K562 (cell line): ENCODE measurements at regions not wholly inside any gene's neighbourhood (a gene's known extent, or its start where the extent isn't known, plus 50 kb on each side); places are given as distances from the start of the nearest gene placed in this dataset.

ENCODE experiments used
- ATAC-seq: fragments of 200-7000 bp; cut with Tn5 transposase; 3 replicates; pipeline ENCODE4 v1.9.1; 2020; ENCODE audit warnings: moderate library complexity
- BruUV-seq: library from RNA; stranded (reverse); fragments of 400-500 nt; replicated peaks from 2 replicates; lab custom pipeline; 2021; lab: Mats Ljungman, UMichigan
- CTCF ChIA-PET: fragments of 300-600 bp; formaldehyde crosslinking; extraction: SDS; loops from one replicate; lab custom pipeline; 2021; ENCODE audit warnings: low intra/inter-chr PET ratio; lab: Yijun Ruan, JAX
- POLR2A ChIA-PET: fragments of 300-600, 350-650 bp; sonication (Branson Sonifier 250); formaldehyde crosslinking; extraction: SDS; loops from one replicate; lab custom pipeline; 2021; ENCODE audit warnings: antibody characterized with exemption, inconsistent platforms; lab: Yijun Ruan, JAX
- DNase-seq, 4 experiments: peaks; one replicate each; pipeline versions ENCODE4 v3.0.0 to v3.0.0-alpha.2; 2011 to 2018; ENCODE audit warnings: low spot score in 3 of 4, mixed read lengths in 3 of 4; ENCODE audit errors: extremely low read depth in 1 of 4
- FAIRE-seq: peaks from 2 replicates; lab custom pipeline; 2011; peaks lifted over from hg19 to GRCh38; lab: Jason Lieb, UNC
- H2AFZ ChIP-seq: 2 replicates; pipeline ENCODE4 v1.6.0; 2011; ENCODE audit warnings: low read depth, low read length, control low read depth, inconsistent platforms
- H3K27ac ChIP-seq: fragments of 200-600 bp; 3 replicates; pipeline ENCODE4 v1.8.0; 2011; ENCODE audit warnings: low read depth, mild to moderate bottlenecking, control low read depth, inconsistent platforms, low read length, moderate library complexity, mixed read lengths; ENCODE audit errors: extremely low read depth
- H3K27me3 ChIP-seq, 2 experiments: fragments of 300-600 bp in 1 of 2; 2 replicates in 1 of 2; 3 replicates in 1 of 2; pipeline versions ENCODE4 v1.6.0 to v1.8.0; 2011; ENCODE audit warnings: inconsistent platforms in 2 of 2, low read length in 2 of 2, mild to moderate bottlenecking in 1 of 2, mixed read lengths in 1 of 2, moderate library complexity in 1 of 2; ENCODE audit not compliant: control insufficient read depth in 2 of 2, insufficient read depth in 2 of 2
- H3K36me3 ChIP-seq: fragments of 300-600 bp; 3 replicates; pipeline ENCODE4 v1.8.0; 2011; ENCODE audit warnings: mild to moderate bottlenecking, low read length, inconsistent platforms; ENCODE audit not compliant: control insufficient read depth, insufficient read depth
- H3K4me1 ChIP-seq, 2 experiments: fragments of 200-600 bp in 1 of 2; replicated peaks in 1 of 2; 2 replicates in 1 of 2; 3 replicates in 1 of 2; pipeline versions ENCODE4 v1.5.1 to v1.8.0; 2011; ENCODE audit warnings: inconsistent platforms in 2 of 2, low read length in 2 of 2, mild to moderate bottlenecking in 1 of 2, mixed read lengths in 1 of 2, moderate library complexity in 1 of 2; ENCODE audit not compliant: control insufficient read depth in 2 of 2, insufficient read depth in 2 of 2
- H3K4me2 ChIP-seq: 2 replicates; pipeline ENCODE4 v1.6.1; 2011; ENCODE audit warnings: low read length, control low read depth, inconsistent platforms, mixed read lengths; ENCODE audit not compliant: insufficient read depth
- H3K4me3 ChIP-seq: fragments of 200-600 bp; sonication (generic), shearing (Covaris generic); 2 replicates; pipeline ENCODE4 v1.5.1; 2016; ENCODE audit warnings: control low read depth, inconsistent platforms
- H3K79me2 ChIP-seq: fragments of 200-600 bp; 3 replicates; pipeline ENCODE4 v1.8.0; 2011; ENCODE audit warnings: low read length, inconsistent platforms; ENCODE audit not compliant: control insufficient read depth, insufficient read depth
- H3K9ac ChIP-seq, 2 experiments: 2 replicates each; pipeline versions ENCODE4 v1.6.0 to v1.6.1; 2011; ENCODE audit warnings: low read depth in 2 of 2, low read length in 2 of 2, control low read depth in 1 of 2, inconsistent platforms in 1 of 2, mild to moderate bottlenecking in 1 of 2, mixed read lengths in 1 of 2; ENCODE audit not compliant: insufficient read depth in 1 of 2
- H3K9me1 ChIP-seq: one replicate; pipeline ENCODE4 v1.6.0; 2011; ENCODE audit warnings: inconsistent platforms, mild to moderate bottlenecking, low read length, moderate library complexity; ENCODE audit not compliant: control insufficient read depth, insufficient read depth
- H3K9me3 ChIP-seq: replicated peaks from 2 replicates; pipeline ENCODE4 v1.5.1; 2011; ENCODE audit warnings: low read depth, low read length, inconsistent platforms; ENCODE audit not compliant: control insufficient read depth, insufficient read depth
- H4K20me1 ChIP-seq: replicated peaks from 2 replicates; pipeline ENCODE4 v1.6.1; 2011; ENCODE audit warnings: low read length, inconsistent platforms, mixed read lengths; ENCODE audit not compliant: control insufficient read depth, insufficient read depth
- ATF2 ChIP-seq: sonication (generic); formaldehyde crosslinking; IDR thresholded peaks from 2 replicates; pipeline ENCODE4 v1.8.1; 2022; ENCODE audit warnings: missing genetic modification reagents
- HDGF ChIP-seq: fragments of 450-650 bp; IDR thresholded peaks from 2 replicates; pipeline ENCODE4 v1.6.1; 2016
- NR2C2 ChIP-seq, 2 experiments: fragments of 200-800 bp in 1 of 2; sonication (Bioruptor generic) in 1 of 2; sonication (generic) in 1 of 2; formaldehyde crosslinking in 1 of 2; IDR thresholded peaks; 2 replicates each; pipeline versions ENCODE4 v1.6.1 to v1.8.0; 2016 to 2022; ENCODE audit warnings: mild to moderate bottlenecking in 1 of 2, missing compliant biosample characterization in 1 of 2, missing genetic modification characterization in 1 of 2, missing genetic modification reagents in 1 of 2
- WGBS: fragments of 100-300 bp; shearing (Covaris generic); methylation state at CpG from one replicate; pipeline ENCODE4 v1.1.6; 2016; ENCODE audit warnings: low coverage, mixed read lengths; ENCODE audit not compliant: insufficient coverage; ENCODE audit errors: missing lambda C conversion rate; 5-methylcytosine and 5-hydroxymethylcytosine counted together
- in situ Hi-C: fragments of 300-500 bp; cut with MboI; formaldehyde crosslinking; loops from 4 replicates; pipeline ENCODE4 v1.15.0; 2018; ENCODE audit warnings: inconsistent platforms, mixed read lengths
- intact Hi-C: fragments of 100-400 bp; cut with micrococcal nuclease; formaldehyde crosslinking; loops from 2 replicates; pipeline ENCODE4 v1.14.2; 2022

GRCh38 chr11:43558146-43558545, 122.4 kb upstream of the HSD17B12 start:
- TF ChIP-seq NR2C2 (CRISPR knock-in tag; IDR thresholded peaks at IDR 0.05) (no peak), NR2C2 (tag; IDR thresholded peaks at IDR 0.05) (0 out of 2 replicates have a peak, but pooled peaks have one; percentile 41), HDGF (no peak), ATF2 (CRISPR knock-in tag) (no peak)
- H3K4me2 ChIP-seq: no peak overlapping the region
- H3K9me3 ChIP-seq: no peaks in the 10 kb centered on the region
- intact Hi-C loops: loop anchor here (5.0 kb wide), 1 partner anchor 294 kb away; no protein-coding TSS in a partner anchor
- 5% methylated on average over 5 of the region's 5 CpGs for WGBS
- in situ Hi-C loops: no loop called here
- POLR2A ChIA-PET: interaction anchor here (0.7 kb wide), 1 partner anchor 128 kb away, joined by 3 read pairs; no protein-coding TSS in a partner anchor
- H3K9me1 ChIP-seq: no peaks in the 10 kb centered on the region
- H3K36me3 ChIP-seq: no peaks in the 10 kb centered on the region
- H2AFZ ChIP-seq: no peak overlapping the region
- no peak for DNase-seq
- H3K4me3 ChIP-seq: no peak overlapping the region
- CTCF ChIA-PET: interaction anchor here (0.6 kb wide), 1 partner anchor 247 kb away, joined by 3 read pairs; no protein-coding TSS in a partner anchor
- no TSS peak for BruUV-seq
- H3K79me2 ChIP-seq: no peaks in the 10 kb centered on the region
- H3K4me1 ChIP-seq: peaks cover 3 to 14% of the 10 kb centered on the region in 2 experiments; a peak in 3 of 5 replicates
- H3K9ac ChIP-seq: no peak overlapping the region
- H3K27me3 ChIP-seq: peaks cover 13 to 23% of the 10 kb centered on the region in 2 experiments; a peak in 3 of 5 replicates
- H3K27ac ChIP-seq: no peak overlapping the region
- no peak for ATAC-seq
- no peaks in the 10 kb centered on the region for H4K20me1 ChIP-seq
- FAIRE-seq: no peak
